Keratinocyte (primary cell): ENCODE measurements at regions not wholly inside any gene's neighbourhood (a gene's known extent, or its start where the extent isn't known, plus 50 kb on each side); places are given as distances from the start of the nearest gene placed in this dataset.
A peak's percentile ranks its signal among the peaks of the same experiment; 100 is the strongest.

Experiments used
- DNase-seq: peaks from one replicate; pipeline ENCODE4 v3.0.0-alpha.2; 2011; ENCODE audit warnings: low read depth, missing footprints, low spot score
- FAIRE-seq: peaks from 2 replicates; lab custom pipeline; 2011; peaks lifted over from hg19 to GRCh38; lab: Jason Lieb, UNC
- H2AFZ ChIP-seq: 2 replicates; pipeline ENCODE4 v1.6.0; 2012; ENCODE audit warnings: low read length, control low read depth, inconsistent platforms; ENCODE audit not compliant: control insufficient read depth
- H3K27ac ChIP-seq: 2 replicates; pipeline ENCODE4 v1.5.1; 2011; ENCODE audit warnings: low read length; ENCODE audit not compliant: control insufficient read depth, insufficient read depth
- H3K27me3 ChIP-seq: 3 replicates; pipeline ENCODE4 v1.6.0; 2011; ENCODE audit warnings: low read length; ENCODE audit not compliant: control insufficient read depth, insufficient read depth; ENCODE audit errors: extremely low read depth
- H3K36me3 ChIP-seq, 2 experiments: 2 replicates in 1 of 2; 3 replicates in 1 of 2; pipeline ENCODE4 v1.5.1; 2011; ENCODE audit warnings: low read length in 2 of 2, mild to moderate bottlenecking in 1 of 2; ENCODE audit not compliant: control insufficient read depth in 2 of 2, insufficient read depth in 2 of 2; ENCODE audit errors: extremely low read depth in 1 of 2
- H3K4me1 ChIP-seq: 3 replicates; pipeline ENCODE4 v1.5.1; 2011; ENCODE audit warnings: low read length; ENCODE audit not compliant: control insufficient read depth, insufficient read depth; ENCODE audit errors: extremely low read depth
- H3K4me2 ChIP-seq: 3 replicates; pipeline ENCODE4 v1.6.0; 2011; ENCODE audit warnings: low read depth, low read length; ENCODE audit not compliant: control insufficient read depth, insufficient read depth; ENCODE audit errors: extremely low read depth
- H3K4me3 ChIP-seq, 3 experiments: fragments of 200-600 bp in 1 of 3; sonication (generic) in 1 of 3; 2 replicates in 2 of 3; 3 replicates in 1 of 3; pipeline ENCODE4 v1.5.1; 2011 to 2016; ENCODE audit warnings: low read length in 3 of 3, mild to moderate bottlenecking in 3 of 3, control low read depth in 2 of 3, inconsistent platforms in 1 of 3, low read depth in 1 of 3, mixed read lengths in 1 of 3, mixed run types in 1 of 3, moderate library complexity in 1 of 3; ENCODE audit not compliant: control insufficient read depth in 2 of 3, insufficient read depth in 2 of 3; ENCODE audit errors: extremely low read depth in 1 of 3
- H3K79me2 ChIP-seq: 2 replicates; pipeline ENCODE4 v1.6.0; 2012; ENCODE audit warnings: low read length; ENCODE audit not compliant: control insufficient read depth, insufficient read depth
- H3K9ac ChIP-seq: 3 replicates; pipeline ENCODE4 v1.6.0; 2011; ENCODE audit warnings: low read length; ENCODE audit not compliant: control insufficient read depth, insufficient read depth; ENCODE audit errors: extremely low read depth
- H3K9me1 ChIP-seq: 3 replicates; pipeline ENCODE4 v1.6.0; 2011; ENCODE audit warnings: low read length; ENCODE audit not compliant: control insufficient read depth, insufficient read depth; ENCODE audit errors: extremely low read depth
- H3K9me3 ChIP-seq: 2 replicates; pipeline ENCODE4 v1.5.1; 2012; ENCODE audit warnings: low read depth, low read length; ENCODE audit not compliant: control insufficient read depth
- H4K20me1 ChIP-seq: 3 replicates; pipeline ENCODE4 v1.6.0; 2011; ENCODE audit warnings: low read length; ENCODE audit not compliant: control insufficient read depth, insufficient read depth; ENCODE audit errors: extremely low read depth
- CTCF ChIP-seq, 3 experiments: IDR thresholded peaks in 1 of 3; conservative IDR thresholded peaks in 1 of 3; optimal IDR thresholded peaks in 1 of 3; 2 replicates in 2 of 3; 3 replicates in 1 of 3; pipeline versions ENCODE3 to v1.5.1; 2011; ENCODE audit warnings: low read length in 3 of 3, mild to moderate bottlenecking in 3 of 3, moderate library complexity in 2 of 3, control low read depth in 1 of 3, inconsistent platforms in 1 of 3; ENCODE audit not compliant: insufficient read depth in 2 of 3; ENCODE audit errors: extremely low read depth in 1 of 3
- EZH2 ChIP-seq: IDR thresholded peaks from one replicate; pipeline ENCODE4 v1.6.1; 2012; ENCODE audit warnings: inconsistent platforms, mild to moderate bottlenecking, low read length, moderate library complexity
- dilution Hi-C: fragments of 300-500 bp; cut with MboI; formaldehyde crosslinking; loops from one replicate; pipeline ENCODE4 v1.7.0; 2020; ENCODE audit warnings: low sequenced_read_pairs; ENCODE audit not compliant: extremely low pct_ligation_motif_present

- no peaks in the 10 kb centered on the region for H3K79me2 ChIP-seq
- H3K4me3 ChIP-seq: no peak overlapping the region
- FAIRE-seq (peak; percentile 9), DNase-seq (no peak)
- no peaks in the 10 kb centered on the region for H3K9me3 ChIP-seq
- H3K36me3 ChIP-seq: no peaks in the 10 kb centered on the region
- no peaks in the 10 kb centered on the region for H4K20me1 ChIP-seq
- no peak overlapping the region for H3K9ac ChIP-seq
- no peaks in the 10 kb centered on the region for H3K27me3 ChIP-seq
- H2AFZ ChIP-seq: no peak overlapping the region
- no peaks in the 10 kb centered on the region for H3K9me1 ChIP-seq
- dilution Hi-C loops: no loop called here
- peaks cover 10% of the 10 kb centered on the region for H3K4me1 ChIP-seq
- no peak overlapping the region for H3K4me2 ChIP-seq
- no peak overlapping the region for H3K27ac ChIP-seq
- TF ChIP-seq CTCF (optimal IDR thresholded peaks at IDR 0.05 in 1 of 3, IDR thresholded peaks at IDR 0.05 in 1 of 3, conservative IDR thresholded peaks at IDR 0.05 in 1 of 3; ENCODE audit: extremely low read depth in 1 of 3, insufficient read depth in 2 of 3, low read length in 3 of 3) (no peak), EZH2 (no peak)
Observed at GRCh38 chr14:31966896-31967668, 110.0 kb upstream of the ARHGAP5 start.

- Histone ChIP-seq H3K4me2 (no peak overlapping the region), H3K4me1 (peaks cover 10% of the 10 kb centered on the region), H3K36me3 (no peaks in the 10 kb centered on the region), H4K20me1 (no peaks in the 10 kb centered on the region), H3K9me1 (no peaks in the 10 kb centered on the region), H3K4me3 (no peak overlapping the region), H3K27ac (no peak overlapping the region), H3K9ac (no peak overlapping the region), H3K79me2 (no peaks in the 10 kb centered on the region), H2AFZ (no peak overlapping the region), H3K9me3 (no peaks in the 10 kb centered on the region), H3K27me3 (no peaks in the 10 kb centered on the region)
- dilution Hi-C loops: no loop called here
- FAIRE-seq (no peak), DNase-seq (no peak)
- no peak for TF ChIP-seq CTCF (optimal IDR thresholded peaks at IDR 0.05 in 1 of 3, IDR thresholded peaks at IDR 0.05 in 1 of 3, conservative IDR thresholded peaks at IDR 0.05 in 1 of 3; ENCODE audit: extremely low read depth in 1 of 3, insufficient read depth in 2 of 3, low read length in 3 of 3)
- TF ChIP-seq EZH2: no peak
Observed at GRCh38 chr14:31967669-31967975, 109.5 kb upstream of the ARHGAP5 start.
